NCI-H2029 (cell line): ENCODE measurements at regions not wholly inside any gene's neighbourhood (a gene's known extent, or its start where the extent isn't known, plus 50 kb on each side); places are given as distances from the start of the nearest gene placed in this dataset.

Source experiments
- DNase-seq: peaks from one replicate; lab custom pipeline; 2025; lab: John Stamatoyannopoulos, UW

- no peak for DNase-seq
Observed at GRCh38 chr11:91860661-91861060, 364.0 kb upstream of the FAT3 start.

GRCh38 chr11:91859666-91860065, 365.0 kb upstream of the FAT3 start:
- DNase-seq, result no peak

DNA sequence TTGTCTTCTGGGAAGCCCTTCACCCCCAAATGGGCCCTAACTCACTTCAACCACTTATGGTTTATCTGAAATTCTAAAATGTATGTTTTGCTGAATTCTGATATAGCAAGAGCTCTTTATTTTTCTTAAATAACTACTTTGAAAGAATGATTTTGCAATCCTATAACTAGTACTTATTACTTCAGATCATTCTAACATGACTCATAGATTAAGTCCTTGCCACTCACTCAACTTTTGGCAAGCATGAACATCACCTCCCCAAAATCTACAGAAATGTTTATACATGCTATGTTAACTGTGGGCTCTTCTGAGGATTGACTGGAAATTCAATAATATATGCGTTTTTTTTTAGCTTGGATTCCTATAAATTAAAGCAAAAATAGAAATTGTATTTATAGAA, 367.4 kb upstream of the FAT3 start:
- no peak for DNase-seq

GRCh38 chr11:91854780-91855179, 369.8 kb upstream of the FAT3 start:
- DNase-seq, result no peak

- DNase-seq, result no peak
Observed at GRCh38 chr11:91854171-91854570, 370.4 kb upstream of the FAT3 start.

DNA sequence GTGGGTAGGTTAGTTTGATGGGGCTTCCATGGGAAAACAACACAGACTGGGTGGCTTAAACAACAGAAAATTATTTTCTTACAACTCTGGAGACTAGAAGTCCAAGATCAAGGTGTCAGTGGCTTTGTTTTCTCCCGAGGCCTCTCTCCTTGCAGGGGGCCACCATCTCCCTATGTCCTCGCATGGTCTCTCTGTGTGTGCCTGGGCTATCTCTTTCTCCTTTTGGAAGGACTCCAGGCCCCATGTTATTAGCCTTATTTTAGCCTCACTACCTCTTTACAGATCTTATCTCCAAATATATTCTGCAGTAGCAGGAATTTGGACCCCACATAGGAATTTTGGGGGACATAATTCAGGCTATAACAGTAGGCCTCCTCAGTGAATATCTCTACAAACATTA, 372.7 kb upstream of the FAT3 start:
- DNase-seq, result no peak

- no peak for DNase-seq
Observed at GRCh38 chr11:91850533-91851275, 373.9 kb upstream of the FAT3 start.

DNA sequence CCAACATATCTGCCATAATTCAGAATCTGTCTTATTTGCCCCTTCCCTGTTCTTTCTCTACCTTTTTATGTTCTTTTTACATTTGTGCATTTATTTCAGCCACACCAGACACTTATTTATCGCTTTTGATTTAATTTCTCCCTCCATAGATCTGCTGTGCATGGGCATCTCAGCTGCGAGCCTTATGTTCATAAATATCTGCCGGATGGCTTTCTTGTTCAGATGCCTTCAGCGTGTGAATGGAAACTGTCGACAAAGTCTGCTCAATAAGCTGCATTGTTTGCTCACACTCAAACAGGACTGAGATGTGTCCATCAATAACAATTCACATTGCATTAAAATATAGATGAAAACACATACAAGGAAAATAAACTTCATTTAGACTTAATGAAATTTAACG, 374.6 kb upstream of the FAT3 start:
- no peak for DNase-seq

- DNase-seq, result no peak
Observed at GRCh38 chr11:91846649-91847048, 378.0 kb upstream of the FAT3 start.

GRCh38 chr11:91846002-91846401, 378.6 kb upstream of the FAT3 start:
- DNase-seq, result no peak

- no peak for DNase-seq
Observed at GRCh38 chr11:91840640-91841240, 383.9 kb upstream of the FAT3 start.

- DNase-seq, result no peak
Observed at GRCh38 chr11:91837411-91838330, 386.9 kb upstream of the FAT3 start.

- no peak for DNase-seq
Observed at GRCh38 chr11:91835051-91835560, 389.5 kb upstream of the FAT3 start.

GRCh38 chr11:91828901-91829300, 395.7 kb upstream of the FAT3 start:
- DNase-seq, result no peak

DNA sequence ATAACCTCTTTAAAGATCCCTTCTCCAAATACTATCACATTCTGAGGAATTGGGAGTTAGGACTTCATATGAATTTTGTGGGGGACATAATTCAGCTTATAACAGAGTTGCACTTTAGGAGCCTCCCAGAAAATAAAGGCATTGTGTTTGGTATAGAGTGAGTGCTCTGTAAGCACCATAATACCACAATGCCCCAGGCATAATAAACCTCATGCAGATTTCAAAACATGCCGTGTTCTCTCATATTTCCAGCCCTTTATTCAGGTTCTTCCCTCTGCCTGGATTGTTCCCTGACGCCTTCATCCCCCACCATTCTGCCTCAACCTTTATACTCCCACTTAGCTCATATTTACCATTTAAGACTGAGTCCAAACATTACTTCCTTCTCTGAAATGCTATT, 398.8 kb upstream of the FAT3 start:
- no peak for DNase-seq

- no peak for DNase-seq
Observed at GRCh38 chr11:91823252-91823830, 401.3 kb upstream of the FAT3 start.

DNA sequence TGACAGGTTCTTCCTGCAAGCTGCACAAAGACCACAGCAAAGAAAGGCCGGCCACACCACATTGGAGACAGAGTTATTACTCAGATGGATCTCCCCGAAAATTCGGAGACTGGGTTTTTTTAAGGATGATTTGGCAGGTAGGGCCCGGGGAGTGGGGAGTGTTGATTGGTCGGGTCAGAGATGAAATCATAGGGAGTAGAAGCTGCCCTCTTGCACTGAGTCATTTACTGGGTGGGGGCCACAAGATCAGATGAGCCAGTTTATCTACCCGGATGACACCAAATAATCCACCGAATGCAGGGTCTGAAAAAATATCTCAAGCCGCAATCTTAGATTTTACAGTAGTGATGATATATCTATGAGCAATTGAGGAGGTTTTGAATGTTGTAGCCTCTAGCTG, 401.8 kb upstream of the FAT3 start:
- no peak for DNase-seq

- DNase-seq, result no peak
Observed at GRCh38 chr11:91820709-91821108, 403.9 kb upstream of the FAT3 start.

- no peak for DNase-seq
Observed at GRCh38 chr11:91819777-91820176, 404.8 kb upstream of the FAT3 start.

GRCh38 chr11:91819195-91819594, 405.4 kb upstream of the FAT3 start:
- DNase-seq, result no peak

DNA sequence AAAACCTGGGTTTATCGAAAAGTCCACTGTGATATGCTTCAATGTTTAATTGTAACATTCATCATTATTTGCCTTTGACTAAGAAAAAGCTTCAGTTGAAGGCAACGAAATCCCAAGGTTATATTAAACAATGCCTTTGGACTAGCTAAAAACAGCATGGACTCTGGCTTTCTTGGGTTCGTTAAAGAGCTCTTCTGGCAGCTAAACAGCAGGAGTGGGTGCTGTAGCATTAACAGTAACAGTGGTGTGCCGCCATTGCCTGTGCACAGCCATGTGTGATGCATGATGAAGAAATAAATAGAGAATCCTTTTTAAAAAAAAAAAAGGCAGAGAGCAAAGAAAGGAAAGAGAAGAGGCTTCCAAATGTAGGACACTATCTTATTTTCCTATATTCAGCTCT, 406.6 kb upstream of the FAT3 start:
- no peak for DNase-seq

GRCh38 chr11:91813263-91813662, 411.4 kb upstream of the FAT3 start:
- no peak for DNase-seq
